ENCODE measurements at regions not wholly inside any gene's neighbourhood (a gene's known extent, or its start where the extent isn't known, plus 50 kb on each side); places are given as distances from the start of the nearest gene placed in this dataset.

GRCh38 chr4:12707381-12708175 is 776.6 kb downstream of the RAB28 start:
- no peak for DNase-seq
- Histone ChIP-seq H3K36me3 (no peaks in the 10 kb centered on the region), H3K27ac (no peak overlapping the region), H3K27me3 (no peaks in the 10 kb centered on the region), H3K4me1 (no peaks in the 10 kb centered on the region), H3K9me3 (no peaks in the 10 kb centered on the region), H3K4me3 (no peak overlapping the region)
- TF ChIP-seq CTCF (IDR thresholded peaks at IDR 0.05) (no peak), POLR2A (IDR thresholded peaks at IDR 0.05) (no peak)
- ATAC-seq, result no peak
- 71% methylated on average over 1 of the region's 1 CpG for WGBS (ENCODE audit: insufficient coverage, low coverage, low lambda C conversion rate, missing lambda C conversion rate)
- intact Hi-C loops (cut with DNase I), result no loop called here

- no peak for ATAC-seq
- TF ChIP-seq POLR2A (IDR thresholded peaks at IDR 0.05) (no peak), CTCF (IDR thresholded peaks at IDR 0.05) (no peak)
Observed at GRCh38 chr4:12703036-12703435, 781.1 kb downstream of the RAB28 start.

GRCh38 chr4:12701384-12701783 is 782.8 kb downstream of the RAB28 start:
- no peak for TF ChIP-seq POLR2A (IDR thresholded peaks at IDR 0.05)
- no peak for TF ChIP-seq CTCF (IDR thresholded peaks at IDR 0.05)
- intact Hi-C loops (cut with DNase I), result no loop called here
- 69% methylated on average over 1 of the region's 1 CpG for WGBS (ENCODE audit: insufficient coverage, low coverage, low lambda C conversion rate, missing lambda C conversion rate)

More at GRCh38 chr4:12703036-12703435, 781.1 kb downstream of the RAB28 start:
- Histone ChIP-seq H3K27ac (no peak overlapping the region), H3K4me3 (no peak overlapping the region), H3K4me1 (no peaks in the 10 kb centered on the region), H3K36me3 (no peaks in the 10 kb centered on the region), H3K9me3 (no peaks in the 10 kb centered on the region), H3K27me3 (no peaks in the 10 kb centered on the region)
- intact Hi-C loops (cut with DNase I), result no loop called here
- WGBS (ENCODE audit: insufficient coverage, low coverage, low lambda C conversion rate, missing lambda C conversion rate), result 46% methylated on average over 9 of the region's 9 CpGs
- DNase-seq, result no peak

GRCh38 chr4:12697970-12698369 is 786.2 kb downstream of the RAB28 start:
- ATAC-seq, result no peak
- 46% methylated on average over 2 of the region's 2 CpGs for WGBS (ENCODE audit: insufficient coverage, low coverage, low lambda C conversion rate, missing lambda C conversion rate)
- H3K4me1 ChIP-seq, result no peaks in the 10 kb centered on the region
- TF ChIP-seq CTCF (IDR thresholded peaks at IDR 0.05) (no peak), POLR2A (IDR thresholded peaks at IDR 0.05) (no peak)
- H3K4me3 ChIP-seq, result no peak overlapping the region
- H3K36me3 ChIP-seq, result no peaks in the 10 kb centered on the region
- H3K9me3 ChIP-seq, result no peaks in the 10 kb centered on the region
- intact Hi-C loops (cut with DNase I), result no loop called here
- H3K27ac ChIP-seq, result no peak overlapping the region
- DNase-seq, result no peak
- H3K27me3 ChIP-seq, result no peaks in the 10 kb centered on the region

More at GRCh38 chr4:12701384-12701783, 782.8 kb downstream of the RAB28 start:
- ATAC-seq (no peak), DNase-seq (no peak)
- no peak overlapping the region for H3K4me3 ChIP-seq
- H3K27me3 ChIP-seq, result no peaks in the 10 kb centered on the region
- H3K27ac ChIP-seq, result no peak overlapping the region
- no peaks in the 10 kb centered on the region for H3K9me3 ChIP-seq
- no peaks in the 10 kb centered on the region for H3K4me1 ChIP-seq
- H3K36me3 ChIP-seq, result no peaks in the 10 kb centered on the region

Data from right lobe of liver (tissue), 6 donors.